Epidermal melanocyte (primary cell): ENCODE measurements at regions not wholly inside any gene's neighbourhood (a gene's known extent, or its start where the extent isn't known, plus 50 kb on each side); places are given as distances from the start of the nearest gene placed in this dataset.

Source experiments
- DNase-seq: peaks from one replicate; pipeline ENCODE4 v3.0.0; 2011; ENCODE audit warnings: low spot score; ENCODE audit not compliant: insufficient read length

GRCh38 chr20:7610681-7611080 is 329.6 kb downstream of the HAO1 start:
- no peak for DNase-seq

GRCh38 chr20:7617797-7618196 is 322.5 kb downstream of the HAO1 start:
- no peak for DNase-seq

GRCh38 chr20:7622399-7622961 is 317.8 kb downstream of the HAO1 start:
- no peak for DNase-seq

GRCh38 chr20:7624886-7625285 is 315.4 kb downstream of the HAO1 start:
- DNase-seq: no peak

- no peak for DNase-seq
Observed at GRCh38 chr20:7627734-7628663, 312.3 kb downstream of the HAO1 start.

- no peak for DNase-seq
Observed at GRCh38 chr20:7629880-7630279, 310.4 kb downstream of the HAO1 start.

- no peak for DNase-seq
Observed at GRCh38 chr20:7637184-7637583, 303.1 kb downstream of the HAO1 start.

GRCh38 chr20:7650086-7650879 is 290.0 kb downstream of the HAO1 start:
- DNase-seq: peak; percentile 22

GRCh38 chr20:7654231-7654630 is 286.0 kb downstream of the HAO1 start:
- DNase-seq: no peak

GRCh38 chr20:7656687-7657467 is 283.4 kb downstream of the HAO1 start:
- DNase-seq: no peak

GRCh38 chr20:7657569-7657968 is 282.7 kb downstream of the HAO1 start:
- no peak for DNase-seq

- DNase-seq: no peak
Observed at GRCh38 chr20:7660165-7660564, 280.1 kb downstream of the HAO1 start.

- DNase-seq: no peak
Observed at GRCh38 chr20:7665376-7665775, 274.9 kb downstream of the HAO1 start.

GRCh38 chr20:7667194-7667593 is 273.1 kb downstream of the HAO1 start:
- no peak for DNase-seq

- no peak for DNase-seq
Observed at GRCh38 chr20:7672571-7672970, 267.7 kb downstream of the HAO1 start.

GRCh38 chr20:7673841-7674240 is 266.4 kb downstream of the HAO1 start:
- DNase-seq: no peak

GRCh38 chr20:7682916-7683315 is 257.3 kb downstream of the HAO1 start:
- DNase-seq: no peak

GRCh38 chr20:7687065-7687464 is 253.2 kb downstream of the HAO1 start:
- DNase-seq: no peak

GRCh38 chr20:7689151-7689550 is 251.1 kb downstream of the HAO1 start:
- no peak for DNase-seq

- DNase-seq: no peak
Observed at GRCh38 chr20:7691647-7692269, 248.5 kb downstream of the HAO1 start.

GRCh38 chr20:7692478-7692877 is 247.8 kb downstream of the HAO1 start:
- no peak for DNase-seq
